ENCODE measurements at regions not wholly inside any gene's neighbourhood (a gene's known extent, or its start where the extent isn't known, plus 50 kb on each side); places are given as distances from the start of the nearest gene placed in this dataset.

DNA sequence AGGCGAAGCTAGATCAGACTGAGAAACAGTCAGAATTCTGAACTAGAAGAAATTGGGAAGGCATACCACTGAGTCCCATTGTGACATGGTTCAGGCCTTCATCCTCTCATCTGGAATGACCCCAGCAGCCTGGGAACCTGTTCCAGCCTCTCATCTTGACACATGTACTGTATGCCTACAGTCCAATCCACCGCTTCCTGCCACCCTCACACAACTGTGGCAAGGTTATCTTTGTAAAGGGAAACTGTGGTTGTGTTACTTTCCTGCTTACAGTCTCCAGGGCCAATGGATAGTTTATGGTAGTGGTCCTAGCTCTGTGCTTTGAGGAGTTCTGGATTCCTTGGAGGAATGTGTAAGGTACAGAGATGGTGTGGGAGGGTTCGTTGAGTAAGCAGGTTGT, 296.9 kb upstream of the TRIB2 start:
- H3K36me3 ChIP-seq: no peaks in the 10 kb centered on the region
- H3K4me3 ChIP-seq: no peak overlapping the region
- H3K4me1 ChIP-seq: peaks cover 2% of the 10 kb centered on the region
- no peak overlapping the region for H3K27ac ChIP-seq
- WGBS: 85% methylated on average over 3 of the region's 3 CpGs
- DNase-seq (ENCODE audit: low spot score in 2 of 2): no peak
- no peaks in the 10 kb centered on the region for H3K9me3 ChIP-seq
- TF ChIP-seq POLR2A (IDR thresholded peaks at IDR 0.05): no peak
- TF ChIP-seq POLR2AphosphoS5 (IDR thresholded peaks at IDR 0.05): no peak
- no peak for TF ChIP-seq CTCF (IDR thresholded peaks at IDR 0.05)
- no peak for TF ChIP-seq EP300 (IDR thresholded peaks at IDR 0.05)
- no peaks in the 10 kb centered on the region for H3K27me3 ChIP-seq

- Histone ChIP-seq H3K36me3 (no peaks in the 10 kb centered on the region), H3K4me1 (peaks cover 2% of the 10 kb centered on the region), H3K4me3 (no peak overlapping the region), H3K9me3 (no peaks in the 10 kb centered on the region), H3K27ac (no peak overlapping the region), H3K27me3 (no peaks in the 10 kb centered on the region)
- TF ChIP-seq EP300 (IDR thresholded peaks at IDR 0.05): no peak
- no peak for TF ChIP-seq POLR2A (IDR thresholded peaks at IDR 0.05)
- no peak for TF ChIP-seq CTCF (IDR thresholded peaks at IDR 0.05)
- no peak for TF ChIP-seq POLR2AphosphoS5 (IDR thresholded peaks at IDR 0.05)
- DNase-seq (ENCODE audit: low spot score in 2 of 2): no peak
- 49% methylated on average over 3 of the region's 3 CpGs for WGBS
Measured at GRCh38 chr2:12421046-12421445, 295.7 kb upstream of the TRIB2 start.

- peaks cover 2% of the 10 kb centered on the region for H3K4me1 ChIP-seq
- WGBS: 69% methylated on average over 2 of the region's 2 CpGs
- TF ChIP-seq POLR2A (IDR thresholded peaks at IDR 0.05) (no peak), POLR2AphosphoS5 (IDR thresholded peaks at IDR 0.05) (no peak), EP300 (IDR thresholded peaks at IDR 0.05) (no peak)
Measured at GRCh38 chr2:12424219-12424618, 292.5 kb upstream of the TRIB2 start.

GRCh38 chr2:12424809-12425208, 291.9 kb upstream of the TRIB2 start:
- H3K27me3 ChIP-seq: no peaks in the 10 kb centered on the region
- 48% methylated on average over 3 of the region's 3 CpGs for WGBS
- H3K4me1 ChIP-seq: peaks cover 2% of the 10 kb centered on the region
- H3K9me3 ChIP-seq: no peaks in the 10 kb centered on the region
- DNase-seq (ENCODE audit: low spot score in 2 of 2): no peak
- H3K27ac ChIP-seq: no peak overlapping the region
- H3K36me3 ChIP-seq: no peaks in the 10 kb centered on the region
- no peak for TF ChIP-seq POLR2AphosphoS5 (IDR thresholded peaks at IDR 0.05)
- no peak for TF ChIP-seq CTCF (IDR thresholded peaks at IDR 0.05)
- TF ChIP-seq POLR2A (IDR thresholded peaks at IDR 0.05): no peak
- TF ChIP-seq EP300 (IDR thresholded peaks at IDR 0.05): no peak
- no peak overlapping the region for H3K4me3 ChIP-seq

More at GRCh38 chr2:12424219-12424618, 292.5 kb upstream of the TRIB2 start:
- no peak overlapping the region for H3K27ac ChIP-seq
- H3K4me3 ChIP-seq: no peak overlapping the region
- no peaks in the 10 kb centered on the region for H3K36me3 ChIP-seq
- H3K9me3 ChIP-seq: no peaks in the 10 kb centered on the region
- no peak for DNase-seq (ENCODE audit: low spot score in 2 of 2)
- no peaks in the 10 kb centered on the region for H3K27me3 ChIP-seq

DNA sequence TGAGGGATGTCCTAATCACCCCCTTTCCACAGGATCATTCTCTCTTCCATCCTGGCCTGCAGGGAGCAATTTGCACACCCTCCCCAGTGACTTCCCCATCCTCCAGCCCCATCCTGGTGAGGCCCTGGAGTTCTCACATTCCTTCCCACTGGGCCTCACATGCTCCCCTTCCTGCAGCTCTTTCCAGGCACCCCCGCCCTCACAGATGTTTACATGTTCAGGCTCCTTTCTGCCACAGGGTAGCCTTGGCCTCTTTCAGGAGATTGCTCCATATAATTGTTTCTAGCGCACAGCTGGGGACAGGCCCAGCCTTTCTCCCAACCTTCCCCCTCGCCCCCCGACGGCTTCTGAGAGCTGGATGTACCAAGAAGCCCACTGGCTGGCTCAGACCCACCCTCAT, 288.4 kb upstream of the TRIB2 start:
- H3K36me3 ChIP-seq: no peaks in the 10 kb centered on the region
- WGBS: 91% methylated on average over 5 of the region's 5 CpGs
- H3K4me3 ChIP-seq: no peak overlapping the region
- DNase-seq (ENCODE audit: low spot score in 2 of 2): no peak
- H3K27me3 ChIP-seq: no peaks in the 10 kb centered on the region
- TF ChIP-seq CTCF (IDR thresholded peaks at IDR 0.05): no peak
- no peak for TF ChIP-seq EP300 (IDR thresholded peaks at IDR 0.05)
- TF ChIP-seq POLR2AphosphoS5 (IDR thresholded peaks at IDR 0.05): no peak
- no peak for TF ChIP-seq POLR2A (IDR thresholded peaks at IDR 0.05)
- peaks cover 2% of the 10 kb centered on the region for H3K4me1 ChIP-seq
- no peak overlapping the region for H3K27ac ChIP-seq
- no peaks in the 10 kb centered on the region for H3K9me3 ChIP-seq

DNA sequence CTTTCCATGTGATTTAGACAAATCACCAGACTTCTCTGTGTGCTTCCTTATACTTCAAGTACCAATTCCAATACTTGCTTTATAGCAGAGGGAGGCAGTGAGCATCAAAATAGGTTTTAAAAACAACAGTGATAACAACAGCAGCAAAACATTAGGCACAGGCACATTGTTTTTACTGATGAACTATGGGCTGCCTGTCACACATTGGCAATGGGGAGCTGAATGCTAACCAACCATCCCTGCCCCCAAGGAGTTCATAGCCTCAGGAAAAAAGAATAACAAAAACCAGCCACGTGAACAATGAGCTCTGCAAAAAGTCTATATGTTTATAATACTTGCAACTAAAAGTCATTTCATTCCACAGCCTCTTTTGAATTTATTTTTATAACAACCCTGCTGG, 287.9 kb upstream of the TRIB2 start:
- no peak for DNase-seq (ENCODE audit: low spot score in 2 of 2)
- TF ChIP-seq EP300 (IDR thresholded peaks at IDR 0.05) (no peak), POLR2AphosphoS5 (IDR thresholded peaks at IDR 0.05) (no peak), POLR2A (IDR thresholded peaks at IDR 0.05) (no peak), CTCF (IDR thresholded peaks at IDR 0.05) (no peak)
- WGBS: 41% methylated on average over 1 of the region's 1 CpG
- Histone ChIP-seq H3K4me1 (peaks cover 2% of the 10 kb centered on the region), H3K36me3 (no peaks in the 10 kb centered on the region), H3K27ac (no peak overlapping the region), H3K4me3 (no peak overlapping the region), H3K9me3 (no peaks in the 10 kb centered on the region), H3K27me3 (no peaks in the 10 kb centered on the region)

Data from suprapubic skin (tissue), 4 donors.